GM23338 (cell line): ENCODE measurements at regions not wholly inside any gene's neighbourhood (a gene's known extent, or its start where the extent isn't known, plus 50 kb on each side); places are given as distances from the start of the nearest gene placed in this dataset.

Source experiments
- CREB1 ChIP-seq: fragments of 250-450 bp; sonication (Bioruptor Pico); IDR thresholded peaks from 2 replicates; pipeline ENCODE4 v1.5.0; 2020; ENCODE audit warnings: low read depth, mild to moderate bottlenecking, moderate library complexity
- CTCF ChIP-seq, 2 experiments: fragments of 200-600 bp in 1 of 2; sonication (generic) in 1 of 2; conservative IDR thresholded peaks; 2 replicates each; pipeline versions ENCODE4 v1.5.1 to v1.6.1; 2016 to 2017; ENCODE audit warnings: antibody characterized with exemption in 2 of 2, low read depth in 2 of 2, mild to moderate bottlenecking in 2 of 2, moderate library complexity in 1 of 2
- EZH2 ChIP-seq: fragments of 200-600 bp; sonication (generic); IDR thresholded peaks from one replicate; pipeline ENCODE4 v1.8.0; 2017; ENCODE audit warnings: antibody characterized with exemption, mild to moderate bottlenecking, low read depth; ENCODE audit not compliant: unreplicated experiment
- EZH2phosphoT487 ChIP-seq: fragments of 200-600 bp; sonication (generic); IDR thresholded peaks from one replicate; pipeline ENCODE4 v1.8.1; 2018; ENCODE audit warnings: antibody characterized with exemption; ENCODE audit not compliant: unreplicated experiment
- JUNB ChIP-seq: IDR thresholded peaks from one replicate; pipeline ENCODE4 v1.6.1; 2016; ENCODE audit warnings: antibody characterized with exemption; ENCODE audit not compliant: unreplicated experiment
- POLR2AphosphoS5 ChIP-seq: IDR thresholded peaks from 2 replicates; pipeline ENCODE4 v1.6.1; 2016; ENCODE audit warnings: antibody characterized with exemption, low read depth
- REST ChIP-seq: IDR thresholded peaks from one replicate; pipeline ENCODE4 v1.6.1; 2018; ENCODE audit warnings: antibody characterized with exemption; ENCODE audit not compliant: unreplicated experiment
- ZNF331 ChIP-seq: fragments of 250-450 bp; sonication (Bioruptor Pico); IDR thresholded peaks from 2 replicates; pipeline ENCODE4 v1.5.0; 2020; ENCODE audit warnings: low read depth, mild to moderate bottlenecking, moderate library complexity
- ZNF462 ChIP-seq: fragments of 250-450 bp; sonication (Bioruptor Pico); IDR thresholded peaks from 2 replicates; pipeline ENCODE4 v1.5.0; 2020; ENCODE audit warnings: mild to moderate bottlenecking, moderate library complexity

- TF ChIP-seq CTCF (conservative IDR thresholded peaks at IDR 0.05; ENCODE audit: low read depth in 2 of 2) (0 out of 4 replicates have a peak, but pooled peaks of 1 of the 2 experiments have one; percentile 19), CREB1 (no peak), ZNF331 (CRISPR knock-in tag) (no peak), ZNF462 (CRISPR knock-in tag) (no peak), REST (no peak), JUNB (no peak), EZH2phosphoT487 (no peak), POLR2AphosphoS5 (no peak), EZH2 (no peak)
These were observed 114.3 kb upstream of the GALNT17 start for GRCh38 chr7:71017602-71018001.
